Glomerular endothelial cell (primary cell): ENCODE measurements at regions not wholly inside any gene's neighbourhood (a gene's known extent, or its start where the extent isn't known, plus 50 kb on each side); places are given as distances from the start of the nearest gene placed in this dataset.

Source experiments
- DNase-seq: peaks from one replicate; pipeline ENCODE4 v3.0.0-alpha.2; 2011; ENCODE audit warnings: low read depth, low spot score; ENCODE audit errors: extremely low read depth

DNA sequence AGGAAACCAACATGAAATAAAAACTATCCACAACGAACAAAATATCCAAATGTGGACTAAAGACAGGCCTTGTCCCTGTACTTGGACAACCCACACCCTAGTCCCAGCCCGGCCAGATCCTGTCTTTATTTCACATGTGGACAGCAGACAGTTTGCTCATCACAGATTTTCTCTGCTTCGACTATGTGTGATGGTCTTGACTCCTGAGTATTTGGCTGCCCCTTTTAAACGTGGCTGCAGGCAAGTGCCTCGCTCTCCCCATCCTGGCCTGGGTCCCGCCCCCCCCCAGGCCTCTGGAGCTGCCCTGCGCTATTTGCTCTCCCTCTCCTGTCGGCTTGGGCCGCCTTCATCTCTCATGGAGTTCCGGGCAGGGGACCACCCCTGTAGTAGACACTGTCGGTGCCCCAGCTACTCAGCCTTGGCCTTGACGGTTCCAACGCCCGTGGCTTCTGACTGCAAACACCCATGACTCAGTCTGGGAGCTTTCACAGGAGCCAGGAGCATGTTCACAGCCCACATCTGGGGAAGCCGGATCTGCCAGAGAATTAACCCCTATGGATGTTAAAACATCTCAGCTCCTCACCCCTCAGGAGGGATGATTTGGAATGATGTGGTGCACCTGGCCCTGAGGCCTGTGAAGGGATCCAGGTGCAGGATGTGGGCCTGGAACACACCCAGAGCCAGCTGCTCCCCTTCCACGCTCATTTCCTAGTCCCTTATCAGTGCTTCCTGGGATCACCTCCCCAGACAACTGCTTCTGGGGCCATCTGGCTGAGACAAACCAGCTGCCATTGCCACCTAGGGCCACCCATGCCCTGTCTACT lies 229.7 kb upstream of the RPL38 start:
- DNase-seq = no peak

DNA sequence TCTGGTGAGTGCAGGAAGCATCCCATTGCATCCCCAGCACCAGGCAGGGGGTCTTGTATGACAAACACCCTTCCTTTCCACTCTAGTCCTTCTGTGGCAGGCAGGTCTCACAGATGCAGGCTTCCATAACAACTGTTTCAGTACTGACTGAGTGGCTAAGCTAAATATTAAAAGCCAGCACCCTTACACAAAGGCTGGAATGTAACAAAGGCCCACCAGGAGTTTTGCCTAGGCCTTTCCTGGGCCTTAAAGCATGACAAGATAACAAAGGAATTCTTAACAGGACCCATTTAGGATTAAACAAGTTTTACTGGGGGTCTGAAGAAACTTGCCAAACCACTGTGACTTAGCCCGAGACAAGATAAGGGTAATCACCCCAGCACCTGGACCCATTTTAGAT lies 228.9 kb upstream of the RPL38 start:
- DNase-seq = no peak

- no peak for DNase-seq
These were observed 227.3 kb upstream of the RPL38 start for GRCh38 chr17:73976147-73976546.

DNA sequence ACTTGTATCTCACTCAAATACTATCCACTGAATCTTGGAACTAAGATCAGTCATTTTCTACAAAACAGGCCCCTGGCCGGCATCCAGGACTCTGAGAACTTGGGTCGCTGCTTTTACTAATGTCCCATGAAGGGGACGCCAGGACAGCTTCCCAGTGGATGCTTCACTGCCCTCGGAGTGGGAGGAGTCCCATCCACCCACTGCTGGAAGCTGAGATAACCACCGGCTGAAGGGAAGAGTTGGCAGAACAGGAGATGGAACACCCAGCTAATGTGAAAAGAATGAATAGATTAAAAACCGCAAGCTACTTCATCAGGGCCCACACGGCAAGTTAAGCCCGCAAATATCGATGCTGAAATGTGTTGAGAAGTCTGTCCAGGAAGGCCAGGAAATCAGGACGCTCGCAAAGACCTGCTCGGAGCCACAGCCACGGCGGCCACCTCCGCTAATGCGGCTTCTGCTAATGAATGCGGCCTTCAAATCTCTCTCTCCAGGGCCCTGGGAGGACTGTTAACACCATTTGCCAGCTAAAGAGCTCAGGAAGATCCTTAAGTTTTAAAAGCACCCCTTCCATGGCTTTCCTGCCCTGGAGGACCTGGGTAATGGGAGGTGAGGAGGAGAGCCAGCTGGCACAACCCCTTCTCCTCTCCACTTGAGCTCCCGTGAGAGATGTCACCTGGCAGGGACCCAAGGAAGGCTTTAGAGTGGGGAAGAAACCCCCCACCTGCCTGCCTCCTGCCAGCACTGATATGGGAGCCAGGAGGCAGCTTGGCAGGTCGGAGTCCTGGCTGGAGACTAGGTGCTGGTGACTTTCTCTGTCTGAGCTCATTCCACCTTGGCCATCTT lies 226.6 kb upstream of the RPL38 start:
- DNase-seq = no peak

- no peak for DNase-seq
These were observed 223.0 kb upstream of the RPL38 start for GRCh38 chr17:73980517-73980916.

- DNase-seq = no peak
These were observed 220.6 kb upstream of the RPL38 start for GRCh38 chr17:73982871-73983270.

DNA sequence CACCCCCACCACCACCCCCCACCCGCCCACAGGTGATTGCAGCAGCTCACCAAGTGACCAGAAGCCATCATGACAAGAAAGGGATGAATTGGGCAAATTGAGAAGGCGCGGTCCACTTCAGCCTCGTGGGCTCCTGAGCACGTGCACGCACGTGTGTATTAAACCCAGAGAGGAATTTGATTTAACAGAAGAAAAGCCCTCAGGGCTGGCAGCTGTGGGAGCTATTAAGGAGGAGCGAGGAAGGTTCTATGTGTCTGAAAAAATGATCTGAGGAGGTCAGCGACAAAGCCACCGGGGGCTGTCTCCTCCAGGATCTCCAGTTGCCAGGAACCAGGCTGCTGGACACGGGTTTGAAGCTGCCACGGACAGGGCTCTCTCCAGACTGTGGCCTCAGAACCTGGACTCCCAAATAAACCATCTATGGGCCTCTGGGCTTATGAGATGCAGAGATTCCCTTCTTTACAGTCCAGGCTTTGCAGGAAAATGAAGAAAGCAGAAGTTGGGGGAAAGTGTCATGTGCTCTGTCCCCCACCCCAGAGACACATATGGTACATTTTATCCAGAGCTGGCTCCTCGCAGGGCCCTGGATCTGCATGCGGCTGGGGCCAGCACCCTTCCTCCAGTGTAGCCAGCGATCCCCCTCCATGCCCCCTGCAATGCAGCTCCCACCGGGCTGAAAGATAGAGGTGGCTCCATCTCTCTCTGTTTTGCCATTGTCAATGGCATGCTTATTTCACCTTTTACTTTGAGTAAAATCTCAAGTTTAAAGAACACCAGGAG lies 219.7 kb upstream of the RPL38 start:
- no peak for DNase-seq

DNA sequence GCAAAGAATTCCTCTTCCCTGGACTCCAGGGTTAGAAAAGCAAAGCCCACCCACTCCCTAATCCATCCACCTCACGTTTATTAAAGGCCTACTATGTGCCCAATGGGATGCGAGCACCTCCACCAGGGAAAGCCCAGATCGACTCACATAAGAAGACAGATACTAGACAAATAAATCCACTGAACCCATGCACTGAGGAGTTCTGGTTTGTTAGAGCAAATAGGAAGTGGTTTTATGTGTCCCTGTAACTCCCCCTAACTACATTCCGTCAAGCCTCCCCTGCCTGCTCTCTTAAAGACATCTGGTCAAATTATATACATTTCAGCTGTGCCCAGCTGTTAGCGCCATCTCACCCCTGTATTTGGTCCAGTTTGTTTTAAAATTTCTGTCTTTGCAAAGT lies 218.5 kb upstream of the RPL38 start:
- no peak for DNase-seq

DNA sequence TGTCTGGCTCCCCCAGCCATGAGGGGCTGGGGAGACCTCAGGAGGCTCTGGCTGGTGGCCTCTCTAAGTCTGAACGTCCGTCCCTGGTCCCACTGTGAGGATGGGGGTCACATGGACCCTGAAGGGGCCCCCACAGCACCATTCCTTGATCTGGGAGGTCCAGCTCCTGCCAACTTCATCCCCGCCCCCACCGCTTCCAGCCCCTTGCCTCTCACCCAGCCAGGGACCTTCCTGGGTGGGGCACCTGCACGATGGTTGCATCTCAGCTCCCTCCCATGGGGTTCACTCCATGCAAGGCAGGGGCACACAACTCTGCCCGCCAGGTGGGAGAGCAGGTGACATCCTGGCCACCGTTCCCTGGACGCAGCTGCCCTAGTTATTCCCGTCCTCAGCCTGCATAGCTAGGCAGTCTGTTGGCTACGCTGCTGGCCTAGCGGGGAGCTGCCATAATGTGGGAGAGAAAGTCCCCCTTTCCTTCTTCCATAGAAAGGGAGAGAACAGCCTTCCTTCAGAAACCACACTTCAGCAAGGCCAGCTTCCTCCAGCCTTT lies 217.9 kb upstream of the RPL38 start:
- no peak for DNase-seq

DNA sequence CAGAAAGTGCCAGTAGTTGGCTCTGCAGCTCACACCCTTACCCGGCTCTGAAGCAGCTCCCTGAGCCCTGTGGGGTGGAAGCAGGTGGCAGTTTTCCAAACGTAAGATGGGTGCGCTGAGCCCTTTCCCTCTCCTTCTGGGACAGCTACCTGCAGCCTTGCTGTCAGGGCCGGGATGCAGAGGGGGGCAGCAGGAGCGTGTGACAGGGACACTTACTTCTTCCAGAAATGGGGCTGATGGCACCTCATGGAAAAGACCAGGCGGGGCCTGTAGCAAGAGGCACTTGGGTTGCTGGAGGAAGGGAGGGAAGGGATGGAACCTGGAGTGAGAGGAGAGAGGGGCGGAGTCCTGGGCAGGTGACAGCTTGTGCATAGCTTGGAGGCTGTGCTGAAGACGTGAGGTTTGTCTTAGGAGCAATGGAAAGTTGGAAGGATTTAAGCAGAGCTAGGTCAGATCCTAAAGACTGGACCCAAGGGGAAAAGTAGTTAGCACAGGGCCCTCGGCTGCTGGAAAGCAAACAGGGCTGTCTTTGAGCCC lies 216.8 kb upstream of the RPL38 start:
- DNase-seq = no peak

- DNase-seq = no peak
These were observed 216.1 kb upstream of the RPL38 start for GRCh38 chr17:73987395-73987794.

- DNase-seq = no peak
These were observed 215.5 kb upstream of the RPL38 start for GRCh38 chr17:73987845-73988509.

DNA sequence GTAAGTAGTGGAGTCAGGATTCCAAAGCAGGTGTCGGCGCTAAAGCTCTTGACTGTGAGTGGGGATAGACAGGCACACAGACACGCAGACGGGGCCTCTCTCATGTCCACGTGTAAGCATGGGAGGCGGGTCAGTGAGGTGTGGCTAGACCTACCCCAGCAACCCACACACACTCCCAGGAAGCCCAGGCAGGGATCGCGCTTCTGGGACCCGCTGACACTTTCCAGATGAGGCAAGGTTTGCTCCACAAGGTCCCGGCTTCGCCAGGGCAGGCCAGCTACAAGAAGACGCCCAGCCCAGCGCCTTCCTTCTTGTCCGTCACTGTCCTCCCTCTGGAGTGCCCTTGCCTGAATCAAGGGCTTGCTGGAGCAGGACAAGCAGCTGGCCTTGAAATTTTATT lies 213.8 kb upstream of the RPL38 start:
- DNase-seq = no peak

- DNase-seq = no peak
These were observed 213.2 kb upstream of the RPL38 start for GRCh38 chr17:73990290-73990689.

DNA sequence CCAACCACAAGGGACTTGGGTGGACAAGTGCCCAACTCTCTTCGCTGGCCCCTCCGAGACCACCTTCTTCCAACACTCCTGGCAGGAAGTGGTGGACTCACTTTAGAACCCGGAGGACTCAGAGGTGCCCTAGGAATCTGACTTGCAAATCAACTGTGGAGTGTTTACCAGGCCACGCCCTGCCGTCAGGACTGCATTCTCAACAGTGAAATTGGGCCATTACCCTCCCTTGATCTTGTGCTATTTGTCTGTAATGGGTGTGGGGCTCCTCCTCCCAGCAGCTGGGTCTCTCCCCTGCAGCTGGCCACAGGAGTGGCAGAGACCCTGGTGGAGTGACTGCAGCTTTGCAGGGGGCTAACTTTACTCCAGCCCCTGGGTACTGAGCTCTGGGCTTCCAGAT lies 212.2 kb upstream of the RPL38 start:
- no peak for DNase-seq

DNA sequence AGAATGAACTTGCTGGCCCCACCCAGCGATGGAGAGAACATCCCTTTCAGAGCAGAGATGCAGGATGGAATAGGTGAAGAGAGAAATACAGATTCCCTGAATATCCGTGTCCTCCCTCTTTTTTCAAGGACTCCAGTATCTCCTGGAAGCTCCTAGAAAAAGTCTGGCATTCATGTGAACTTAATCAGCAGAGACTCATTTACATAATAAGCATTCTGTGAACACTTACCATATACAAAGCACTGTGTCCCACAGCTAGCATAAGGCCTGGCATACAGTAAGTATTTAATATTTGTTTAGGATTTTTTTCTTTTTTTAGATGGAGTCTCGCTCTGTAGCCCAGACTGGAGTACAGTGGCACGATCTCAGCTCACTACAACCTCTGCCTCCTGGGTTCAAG lies 208.5 kb upstream of the RPL38 start:
- no peak for DNase-seq

GRCh38 chr17:73997059-73997458 lies 206.4 kb upstream of the RPL38 start:
- DNase-seq = no peak

- DNase-seq = no peak
These were observed 205.2 kb upstream of the RPL38 start for GRCh38 chr17:73998249-73998648.

GRCh38 chr17:73998653-73999645 lies 204.5 kb upstream of the RPL38 start:
- no peak for DNase-seq
